C4-2B (cell line): ENCODE measurements at regions not wholly inside any gene's neighbourhood (a gene's known extent, or its start where the extent isn't known, plus 50 kb on each side); places are given as distances from the start of the nearest gene placed in this dataset.

Experiments
- H3K27ac ChIP-seq: fragments of 450-650 bp; 2 replicates; pipeline ENCODE4 v1.5.1; 2017
- ZFX ChIP-seq: fragments of 450-650 bp; IDR thresholded peaks from 2 replicates; pipeline ENCODE4 v1.6.1; 2017
- TF ChIP-seq, protein P1 (sequence below): fragments of 450-650 bp; conservative IDR thresholded peaks from 2 replicates; pipeline ENCODE4 v1.5.1; 2017; ENCODE audit warnings: mild to moderate bottlenecking

DNA sequence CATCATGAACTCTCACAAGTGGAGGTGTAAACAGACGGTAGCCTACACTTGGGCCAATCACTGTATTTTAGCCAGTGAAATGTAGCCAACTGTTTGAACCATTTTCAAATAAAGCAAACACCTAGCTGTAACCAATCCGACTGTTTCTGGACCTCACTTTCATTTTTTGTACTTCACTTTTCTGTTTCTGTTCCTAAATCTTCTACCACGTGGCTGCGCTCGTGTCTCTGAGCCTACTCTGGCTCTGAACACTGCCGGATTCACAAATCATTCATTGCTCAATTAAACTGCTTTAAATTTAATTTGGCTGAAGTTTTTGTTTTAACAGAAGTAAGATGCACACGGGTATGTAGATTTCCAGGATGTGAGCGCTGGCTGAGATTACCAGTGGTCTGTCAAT lies 319.1 kb downstream of the RAPGEF2 start:
- TF ChIP-seq, protein P1, sequence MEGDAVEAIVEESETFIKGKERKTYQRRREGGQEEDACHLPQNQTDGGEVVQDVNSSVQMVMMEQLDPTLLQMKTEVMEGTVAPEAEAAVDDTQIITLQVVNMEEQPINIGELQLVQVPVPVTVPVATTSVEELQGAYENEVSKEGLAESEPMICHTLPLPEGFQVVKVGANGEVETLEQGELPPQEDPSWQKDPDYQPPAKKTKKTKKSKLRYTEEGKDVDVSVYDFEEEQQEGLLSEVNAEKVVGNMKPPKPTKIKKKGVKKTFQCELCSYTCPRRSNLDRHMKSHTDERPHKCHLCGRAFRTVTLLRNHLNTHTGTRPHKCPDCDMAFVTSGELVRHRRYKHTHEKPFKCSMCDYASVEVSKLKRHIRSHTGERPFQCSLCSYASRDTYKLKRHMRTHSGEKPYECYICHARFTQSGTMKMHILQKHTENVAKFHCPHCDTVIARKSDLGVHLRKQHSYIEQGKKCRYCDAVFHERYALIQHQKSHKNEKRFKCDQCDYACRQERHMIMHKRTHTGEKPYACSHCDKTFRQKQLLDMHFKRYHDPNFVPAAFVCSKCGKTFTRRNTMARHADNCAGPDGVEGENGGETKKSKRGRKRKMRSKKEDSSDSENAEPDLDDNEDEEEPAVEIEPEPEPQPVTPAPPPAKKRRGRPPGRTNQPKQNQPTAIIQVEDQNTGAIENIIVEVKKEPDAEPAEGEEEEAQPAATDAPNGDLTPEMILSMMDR = no peak
- no peak for TF ChIP-seq ZFX
- H3K27ac ChIP-seq = no peak overlapping the region

DNA sequence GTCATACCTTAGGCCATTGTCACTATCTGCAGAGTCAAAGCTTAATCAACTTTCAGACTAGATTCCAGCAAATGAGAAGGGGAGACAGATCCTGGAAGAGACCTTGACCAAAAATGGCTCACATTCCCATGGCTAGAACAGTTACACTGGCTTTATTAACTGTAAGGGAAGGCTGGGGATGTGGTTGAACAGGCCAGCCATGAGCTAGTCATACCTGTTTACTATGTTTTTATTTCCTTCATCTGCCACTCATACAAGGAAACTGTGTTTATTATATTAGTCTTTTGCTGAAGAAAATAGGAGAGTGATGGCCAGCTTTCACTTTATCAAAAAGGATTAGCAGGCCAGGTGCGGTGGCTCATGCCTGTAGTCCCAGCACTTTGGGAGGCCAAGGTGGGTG lies 319.7 kb downstream of the RAPGEF2 start:
- no peak overlapping the region for H3K27ac ChIP-seq
- no peak for TF ChIP-seq ZFX

DNA sequence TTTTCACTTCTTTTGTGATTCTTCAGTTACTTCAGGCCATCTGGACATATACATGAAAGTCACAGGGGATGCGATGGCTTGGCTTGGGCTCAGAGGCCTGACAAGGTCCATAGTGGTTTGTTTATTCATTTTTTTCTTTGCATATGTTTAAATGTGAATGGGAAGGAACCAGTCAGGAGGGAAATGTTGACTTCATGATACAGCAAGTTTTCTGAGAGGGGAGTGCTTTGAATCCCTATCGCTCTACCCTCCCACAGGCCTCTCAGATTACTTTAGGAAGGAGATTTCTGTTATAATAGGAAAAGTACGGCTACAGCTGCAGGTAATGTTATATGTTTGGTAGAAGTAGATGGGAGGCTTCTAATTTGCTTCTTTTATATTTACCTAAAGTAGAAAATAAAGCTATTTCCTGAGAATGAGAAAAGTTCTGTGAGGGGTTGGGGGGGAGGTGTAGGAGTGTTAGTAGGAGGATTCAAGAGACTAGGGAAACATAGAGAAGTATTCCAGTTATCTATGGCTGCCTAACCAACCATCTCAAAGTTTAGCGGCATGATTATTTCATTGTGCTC lies 322.9 kb downstream of the RAPGEF2 start:
- no peak for TF ChIP-seq ZFX
- TF ChIP-seq, protein P1 = no peak
- H3K27ac ChIP-seq = no peak overlapping the region

DNA sequence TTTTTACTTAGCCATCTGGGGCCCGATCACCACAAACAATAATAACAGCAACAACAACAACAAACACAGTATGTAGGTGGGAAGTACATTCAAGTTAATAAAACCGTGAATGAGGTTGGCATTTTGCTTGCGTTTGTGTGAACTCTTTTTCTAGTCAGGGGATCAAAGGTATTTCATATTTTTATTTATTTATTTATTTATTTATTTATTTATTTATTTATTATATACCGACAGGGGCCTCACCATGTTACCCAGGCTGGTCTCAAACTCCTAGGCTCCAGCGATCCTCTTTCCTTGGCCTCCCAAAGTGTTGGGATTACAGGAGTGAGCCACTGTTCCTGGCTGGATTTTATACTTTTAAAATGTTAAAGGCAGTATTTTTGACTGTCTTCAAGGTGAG lies 325.4 kb downstream of the RAPGEF2 start:
- no peak overlapping the region for H3K27ac ChIP-seq
- TF ChIP-seq ZFX = no peak
- TF ChIP-seq, protein P1 = no peak

DNA sequence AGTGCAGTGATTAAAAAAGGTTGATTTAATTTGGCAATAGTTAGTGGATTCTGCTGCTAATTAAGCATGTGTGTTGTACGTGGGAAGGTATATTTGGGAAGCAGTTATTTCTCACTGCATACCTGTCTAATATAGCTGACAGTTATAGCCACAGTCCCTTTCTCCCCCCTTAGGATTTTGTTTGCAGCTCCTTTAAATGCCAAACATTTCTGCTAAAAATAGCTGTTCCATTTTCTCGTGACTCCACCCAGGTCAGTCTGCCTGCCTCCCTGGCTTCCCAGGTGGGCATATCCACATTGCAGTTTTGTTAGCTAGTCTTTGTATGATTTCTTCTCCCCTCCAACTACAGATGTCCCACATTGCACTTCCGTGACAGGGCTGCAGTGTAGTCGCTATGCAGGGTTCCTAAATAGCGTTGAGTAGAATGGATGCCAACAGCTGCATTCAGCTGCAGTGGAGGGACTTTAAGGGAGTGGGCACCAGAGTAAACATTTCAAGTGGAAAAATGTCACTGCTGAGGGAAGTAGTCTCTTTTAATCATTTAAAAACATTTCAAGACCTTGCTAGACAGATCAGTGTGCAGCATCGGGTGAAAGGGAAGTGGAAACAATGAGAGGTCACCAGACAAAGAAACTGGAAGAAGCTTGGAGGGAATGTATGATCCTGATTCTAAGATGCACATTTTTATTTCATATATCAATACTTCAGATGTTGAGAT lies 326.3 kb downstream of the RAPGEF2 start:
- TF ChIP-seq, protein P1 = no peak
- no peak for TF ChIP-seq ZFX
- no peak overlapping the region for H3K27ac ChIP-seq

DNA sequence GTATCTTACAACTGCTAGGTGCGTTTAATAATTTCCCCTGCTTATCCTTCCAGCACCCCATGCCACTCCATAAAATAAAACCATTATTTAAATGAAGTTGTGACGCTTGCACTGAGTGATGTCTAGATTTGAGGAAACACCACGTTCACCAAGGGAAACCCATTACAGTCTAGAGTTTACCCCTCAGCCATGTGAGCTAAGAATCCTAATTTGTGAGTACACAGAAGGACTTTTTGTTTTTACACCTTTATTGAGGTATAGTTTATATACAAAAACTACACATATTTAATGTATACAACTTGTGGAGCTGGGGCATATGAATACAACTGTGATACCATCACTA lies 326.8 kb downstream of the RAPGEF2 start:
- TF ChIP-seq, protein P1 = no peak
- TF ChIP-seq ZFX = no peak
- no peak overlapping the region for H3K27ac ChIP-seq

DNA sequence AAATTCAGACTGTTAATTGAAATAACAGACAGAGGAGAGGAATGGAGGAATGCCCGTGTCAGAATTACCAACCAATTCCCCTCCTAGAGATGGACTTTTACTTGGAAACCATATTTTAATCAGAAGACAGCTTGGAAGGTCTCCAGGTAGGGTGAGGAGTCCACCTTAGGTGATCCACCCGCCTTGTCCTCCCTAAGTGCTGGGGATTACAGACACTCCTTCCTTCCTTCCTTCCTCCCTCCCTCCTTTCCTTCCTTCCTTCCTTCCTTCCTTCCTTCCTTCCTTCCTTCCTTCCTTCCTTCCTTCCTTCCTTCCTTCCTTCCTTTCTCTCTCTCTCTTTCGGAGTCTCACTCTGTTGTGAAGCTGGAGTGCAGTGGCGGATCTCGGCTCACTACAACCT lies 328.0 kb downstream of the RAPGEF2 start:
- no peak for TF ChIP-seq ZFX
- TF ChIP-seq, protein P1 = no peak
- H3K27ac ChIP-seq = no peak overlapping the region

DNA sequence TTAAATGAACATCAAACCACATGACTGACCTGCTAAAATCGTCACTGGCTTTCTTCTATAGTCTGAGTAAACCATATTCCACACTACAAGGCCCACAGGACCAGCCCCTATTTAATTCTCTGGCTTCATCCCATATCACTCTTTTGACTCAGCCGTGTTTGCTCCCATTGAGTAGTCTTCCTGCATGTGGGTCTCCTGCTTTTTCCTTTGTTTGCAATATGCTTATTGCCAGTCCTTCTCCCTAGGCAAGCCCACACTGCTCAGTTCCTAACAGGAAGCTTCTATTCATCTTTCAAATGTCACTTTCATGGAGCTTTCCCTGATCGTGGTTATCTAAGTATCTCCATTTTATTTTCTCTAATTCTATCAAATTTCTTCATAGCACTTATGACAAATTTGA lies 329.6 kb downstream of the RAPGEF2 start:
- no peak overlapping the region for H3K27ac ChIP-seq
- no peak for TF ChIP-seq ZFX
- TF ChIP-seq, protein P1 = no peak
